PFSK-1 (cell line): ENCODE measurements at regions not wholly inside any gene's neighbourhood (a gene's known extent, or its start where the extent isn't known, plus 50 kb on each side); places are given as distances from the start of the nearest gene placed in this dataset.

ENCODE experiments used
- POLR2AphosphoS5 ChIP-seq: IDR thresholded peaks from 2 replicates; pipeline ENCODE4 v1.6.1; 2012; ENCODE audit warnings: low read depth, mild to moderate bottlenecking, control low read depth, low read length, moderate library complexity
- SIN3A ChIP-seq: IDR thresholded peaks from 2 replicates; pipeline ENCODE4 v1.6.1; 2012; ENCODE audit warnings: mild to moderate bottlenecking, low read length, moderate library complexity, borderline replicate concordance; ENCODE audit not compliant: insufficient read depth

- TF ChIP-seq SIN3A (no peak), POLR2AphosphoS5 (no peak)
Observed at GRCh38 chr6:104669483-104669882, 190.2 kb downstream of the HACE1 start.
